ENCODE measurements at regions not wholly inside any gene's neighbourhood (a gene's known extent, or its start where the extent isn't known, plus 50 kb on each side); places are given as distances from the start of the nearest gene placed in this dataset.

- TF ChIP-seq CTCF (conservative IDR thresholded peaks at IDR 0.05; ENCODE audit: low read depth, low read length) (no peak), FOS (IDR thresholded peaks at IDR 0.05; ENCODE audit: low read depth, low read length) (no peak), POLR2A (IDR thresholded peaks at IDR 0.05; ENCODE audit: low read depth, low read length) (no peak), RFX5 (IDR thresholded peaks at IDR 0.05; ENCODE audit: low read depth, low read length) (no peak), RAD21 (IDR thresholded peaks at IDR 0.05; ENCODE audit: low read length) (no peak), NFE2L2 (IDR thresholded peaks at IDR 0.05; ENCODE audit: low read depth, low read length) (no peak), BHLHE40 (IDR thresholded peaks at IDR 0.05; ENCODE audit: low read depth, low read length) (no peak), ELK1 (IDR thresholded peaks at IDR 0.05; ENCODE audit: borderline replicate concordance, low read depth, low read length) (no peak), MAFK (IDR thresholded peaks at IDR 0.05; ENCODE audit: low read depth, low read length) (no peak), RCOR1 (IDR thresholded peaks at IDR 0.05; ENCODE audit: insufficient replicate concordance, low read length) (no peak)
- TF ChIP-seq, protein P1, sequence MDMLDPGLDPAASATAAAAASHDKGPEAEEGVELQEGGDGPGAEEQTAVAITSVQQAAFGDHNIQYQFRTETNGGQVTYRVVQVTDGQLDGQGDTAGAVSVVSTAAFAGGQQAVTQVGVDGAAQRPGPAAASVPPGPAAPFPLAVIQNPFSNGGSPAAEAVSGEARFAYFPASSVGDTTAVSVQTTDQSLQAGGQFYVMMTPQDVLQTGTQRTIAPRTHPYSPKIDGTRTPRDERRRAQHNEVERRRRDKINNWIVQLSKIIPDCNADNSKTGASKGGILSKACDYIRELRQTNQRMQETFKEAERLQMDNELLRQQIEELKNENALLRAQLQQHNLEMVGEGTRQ (IDR thresholded peaks at IDR 0.05; ENCODE audit: low read depth, low read length): no peak
These were observed 157.1 kb upstream of the PACRGL start for GRCh38 chr4:20543131-20543530.
